ENCODE measurements at regions not wholly inside any gene's neighbourhood (a gene's known extent, or its start where the extent isn't known, plus 50 kb on each side); places are given as distances from the start of the nearest gene placed in this dataset.

DNA sequence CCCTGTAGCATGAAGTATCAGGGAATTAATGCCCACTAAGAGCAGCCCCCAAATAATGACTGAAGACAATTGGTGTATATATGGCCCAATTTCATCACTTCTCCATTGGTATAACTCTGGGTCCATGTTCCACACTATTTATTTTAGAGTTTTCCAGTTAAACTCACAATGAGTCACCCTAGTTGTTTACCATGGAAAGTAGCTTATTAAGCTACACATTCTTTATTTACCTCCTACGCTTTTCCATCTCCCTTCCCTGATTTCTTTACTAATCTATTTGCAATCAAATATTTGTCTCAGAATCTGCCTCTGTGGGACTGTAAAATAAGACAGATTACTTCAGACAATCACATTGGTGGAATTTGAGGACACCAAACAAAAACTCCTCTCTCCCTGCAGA is 655.6 kb downstream of the SORCS1 start:
- TF ChIP-seq, protein P1, sequence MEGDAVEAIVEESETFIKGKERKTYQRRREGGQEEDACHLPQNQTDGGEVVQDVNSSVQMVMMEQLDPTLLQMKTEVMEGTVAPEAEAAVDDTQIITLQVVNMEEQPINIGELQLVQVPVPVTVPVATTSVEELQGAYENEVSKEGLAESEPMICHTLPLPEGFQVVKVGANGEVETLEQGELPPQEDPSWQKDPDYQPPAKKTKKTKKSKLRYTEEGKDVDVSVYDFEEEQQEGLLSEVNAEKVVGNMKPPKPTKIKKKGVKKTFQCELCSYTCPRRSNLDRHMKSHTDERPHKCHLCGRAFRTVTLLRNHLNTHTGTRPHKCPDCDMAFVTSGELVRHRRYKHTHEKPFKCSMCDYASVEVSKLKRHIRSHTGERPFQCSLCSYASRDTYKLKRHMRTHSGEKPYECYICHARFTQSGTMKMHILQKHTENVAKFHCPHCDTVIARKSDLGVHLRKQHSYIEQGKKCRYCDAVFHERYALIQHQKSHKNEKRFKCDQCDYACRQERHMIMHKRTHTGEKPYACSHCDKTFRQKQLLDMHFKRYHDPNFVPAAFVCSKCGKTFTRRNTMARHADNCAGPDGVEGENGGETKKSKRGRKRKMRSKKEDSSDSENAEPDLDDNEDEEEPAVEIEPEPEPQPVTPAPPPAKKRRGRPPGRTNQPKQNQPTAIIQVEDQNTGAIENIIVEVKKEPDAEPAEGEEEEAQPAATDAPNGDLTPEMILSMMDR (IDR thresholded peaks at IDR 0.05) = no peak
- TF ChIP-seq POLR2A (IDR thresholded peaks at IDR 0.05) (no peak), EP300 (IDR thresholded peaks at IDR 0.05) (no peak)
